ENCODE measurements at regions not wholly inside any gene's neighbourhood (a gene's known extent, or its start where the extent isn't known, plus 50 kb on each side); places are given as distances from the start of the nearest gene placed in this dataset.

GRCh38 chr6:44003345-44004061 lies 123.7 kb downstream of the MRPL14 start:
- TF ChIP-seq CSDC2 (CRISPR knock-in tag; IDR thresholded peaks at IDR 0.05) (no peak), PPARA (CRISPR knock-in tag; IDR thresholded peaks at IDR 0.05; ENCODE audit: borderline replicate concordance) (no peak), ZNF8 (CRISPR knock-in tag; IDR thresholded peaks at IDR 0.05) (no peak), ISL1 (CRISPR knock-in tag; IDR thresholded peaks at IDR 0.05) (no peak), PATZ1 (CRISPR knock-in tag; IDR thresholded peaks at IDR 0.05; ENCODE audit: borderline replicate concordance) (no peak)
